ENCODE measurements at regions not wholly inside any gene's neighbourhood (a gene's known extent, or its start where the extent isn't known, plus 50 kb on each side); places are given as distances from the start of the nearest gene placed in this dataset.

DNA sequence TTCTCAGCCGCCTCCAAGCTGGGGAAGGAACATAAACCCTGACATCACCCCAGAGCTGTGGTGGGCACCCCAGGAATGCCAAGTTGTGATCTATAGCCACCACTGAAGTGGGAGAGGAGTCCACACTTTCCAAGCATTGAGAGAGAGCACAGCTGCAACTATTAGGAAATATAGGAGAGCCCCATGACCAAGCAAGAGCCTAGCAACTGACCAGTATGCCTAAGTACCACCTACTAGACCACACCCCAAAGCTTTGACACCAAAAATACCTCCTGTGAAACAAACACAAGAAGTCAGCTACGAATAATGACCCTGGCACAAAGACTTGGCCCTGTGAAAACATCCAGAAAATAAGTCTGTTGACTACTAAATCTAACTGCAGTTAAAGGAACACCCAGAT lies 804.1 kb upstream of the IGFBP3 start:
- TF ChIP-seq CTCF (IDR thresholded peaks at IDR 0.05 in 4 of 5, conservative IDR thresholded peaks at IDR 0.05 in 1 of 5) = no peak
- TF ChIP-seq POLR2A (IDR thresholded peaks at IDR 0.05) = no peak
